Ishikawa (cell line): ENCODE measurements at regions not wholly inside any gene's neighbourhood (a gene's known extent, or its start where the extent isn't known, plus 50 kb on each side); places are given as distances from the start of the nearest gene placed in this dataset.

Source experiments
- CEBPB ChIP-seq: IDR thresholded peaks from 2 replicates; pipeline ENCODE4 v1.6.1; 2012
- CREB1 ChIP-seq: IDR thresholded peaks from 2 replicates; pipeline ENCODE4 v1.6.1; 2012; ENCODE audit warnings: low read depth
- EGR1 ChIP-seq: IDR thresholded peaks from 2 replicates; pipeline ENCODE4 v1.6.1; 2012
- EP300 ChIP-seq: IDR thresholded peaks from 2 replicates; pipeline ENCODE4 v1.6.1; 2012; ENCODE audit warnings: borderline replicate concordance
- FOXM1 ChIP-seq: IDR thresholded peaks from 2 replicates; pipeline ENCODE4 v1.6.1; 2012; ENCODE audit warnings: low read depth, borderline replicate concordance
- MAX ChIP-seq: IDR thresholded peaks from 2 replicates; pipeline ENCODE4 v1.6.1; 2012
- NFIC ChIP-seq: IDR thresholded peaks from 2 replicates; pipeline ENCODE4 v1.6.1; 2012
- RAD21 ChIP-seq: IDR thresholded peaks from 2 replicates; pipeline ENCODE4 v1.6.1; 2012; ENCODE audit warnings: low read depth
- REST ChIP-seq: IDR thresholded peaks from 2 replicates; pipeline ENCODE4 v1.6.1; 2012; ENCODE audit warnings: low read depth, mild to moderate bottlenecking
- TAF1 ChIP-seq: IDR thresholded peaks from 2 replicates; pipeline ENCODE4 v1.6.1; 2012; ENCODE audit warnings: low read depth, mild to moderate bottlenecking
- TCF12 ChIP-seq: IDR thresholded peaks from 2 replicates; pipeline ENCODE4 v1.6.1; 2012; ENCODE audit warnings: low read depth
- TEAD4 ChIP-seq: IDR thresholded peaks from 2 replicates; pipeline ENCODE4 v1.6.1; 2012
- USF1 ChIP-seq: IDR thresholded peaks from 2 replicates; pipeline ENCODE4 v1.6.1; 2012
- YY1 ChIP-seq: IDR thresholded peaks from 2 replicates; pipeline ENCODE4 v1.6.1; 2012; ENCODE audit warnings: low read depth
- ZBTB7A ChIP-seq: IDR thresholded peaks from 2 replicates; pipeline ENCODE4 v1.6.1; 2012; ENCODE audit warnings: low read depth

GRCh38 chr2:235183786-235184185 is 232.0 kb downstream of the SH3BP4 start:
- no peak for TF ChIP-seq RAD21
- no peak for TF ChIP-seq YY1
- TF ChIP-seq USF1, result no peak

GRCh38 chr2:235187806-235188205 is 236.0 kb downstream of the SH3BP4 start:
- TF ChIP-seq CREB1 (no peak), CEBPB (no peak), NFIC (no peak), YY1 (no peak), MAX (no peak)

- TF ChIP-seq FOXM1 (no peak), USF1 (no peak), NFIC (no peak), TAF1 (no peak), CEBPB (no peak), EGR1 (no peak), ZBTB7A (no peak), REST (no peak), MAX (no peak), EP300 (no peak), CREB1 (no peak), TCF12 (no peak), RAD21 (no peak), TEAD4 (no peak), YY1 (no peak)
Measured at GRCh38 chr2:235191486-235191885, 239.7 kb downstream of the SH3BP4 start.

GRCh38 chr2:235191978-235192377 is 240.2 kb downstream of the SH3BP4 start:
- TF ChIP-seq CREB1 (no peak), YY1 (no peak), RAD21 (no peak), FOXM1 (no peak), CEBPB (no peak)

GRCh38 chr2:235194351-235194750 is 242.5 kb downstream of the SH3BP4 start:
- no peak for TF ChIP-seq REST
- TF ChIP-seq ZBTB7A, result no peak
- TF ChIP-seq YY1, result no peak
- no peak for TF ChIP-seq TAF1
- no peak for TF ChIP-seq EP300
- no peak for TF ChIP-seq EGR1
- no peak for TF ChIP-seq CEBPB
- no peak for TF ChIP-seq FOXM1
- TF ChIP-seq USF1, result no peak
- TF ChIP-seq MAX, result no peak
- no peak for TF ChIP-seq RAD21
- TF ChIP-seq TEAD4, result no peak
- TF ChIP-seq NFIC, result no peak
- TF ChIP-seq CREB1, result no peak
- no peak for TF ChIP-seq TCF12

GRCh38 chr2:235194836-235195235 is 243.0 kb downstream of the SH3BP4 start:
- TF ChIP-seq REST, result no peak
- no peak for TF ChIP-seq EP300
- no peak for TF ChIP-seq USF1
- TF ChIP-seq MAX, result no peak
- no peak for TF ChIP-seq NFIC
- TF ChIP-seq TEAD4, result no peak
- TF ChIP-seq ZBTB7A, result no peak
- no peak for TF ChIP-seq CREB1
- TF ChIP-seq CEBPB, result no peak
- TF ChIP-seq FOXM1, result no peak
- no peak for TF ChIP-seq TCF12
- no peak for TF ChIP-seq YY1
- no peak for TF ChIP-seq EGR1
- TF ChIP-seq TAF1, result no peak
- TF ChIP-seq RAD21, result no peak
